ENCODE measurements at regions not wholly inside any gene's neighbourhood (a gene's known extent, or its start where the extent isn't known, plus 50 kb on each side); places are given as distances from the start of the nearest gene placed in this dataset.

GRCh38 chr9:108775901-108776306, 79.9 kb downstream of the ACTL7B start:
- in situ Hi-C loops (cut with HindIII; ENCODE audit: extremely low pct_ligation_motif_present, low pct_unique_long_range_greater_than_20kb): no loop called here
- H2AFZ ChIP-seq (ENCODE audit: low read length): no peak overlapping the region
- CTCF ChIA-PET (ENCODE audit: low intra/inter-chr PET ratio, low total read pairs): no interaction called here
- intact Hi-C loops (cut with micrococcal nuclease; ENCODE audit: unreplicated experiment): loop anchor here (1.0 to 10.0 kb wide), 4 partner anchors 32 to 329 kb away; partner anchors contain the start of genes ABITRAM, ACTL7A and ELP1
- no peaks in the 10 kb centered on the region for H3K27me3 ChIP-seq (ENCODE audit: control insufficient read depth in 1 of 2, insufficient read depth in 2 of 2, low read length in 2 of 2)
- H3K27ac ChIP-seq (ENCODE audit: extremely low read length, insufficient read depth, low read length): peak overlapping the region; percentile 84
- peak overlapping the region in 2 of 3 experiments; percentile 21 to 34; a peak in 2 of 6 replicates for H3K4me3 ChIP-seq (replicated peaks in 1 of 3; ENCODE audit: insufficient read depth in 1 of 3, low read depth in 2 of 3, low read length in 3 of 3)
- H3K36me3 ChIP-seq (replicated peaks in 1 of 2; ENCODE audit: control insufficient read depth in 1 of 2, insufficient read depth in 2 of 2, low read length in 2 of 2): no peaks in the 10 kb centered on the region
- no TSS peak for BruUV-seq (replicated peaks)
- ATAC-seq: peak; percentile 96
- peak overlapping the region; percentile 61 for H3K9ac ChIP-seq (ENCODE audit: insufficient read depth, low read depth, low read length)
- DNase-seq (ENCODE audit: low spot score): peak; percentile 97
- no peaks in the 10 kb centered on the region for H3K9me3 ChIP-seq (ENCODE audit: low read length)
- POLR2A ChIA-PET: interaction anchor here (0.5 to 1.6 kb wide), 5 partner anchors 9 to 110 kb away, joined by 3 to 8 read pairs (median 5); no protein-coding TSS in a partner anchor
- H3K79me2 ChIP-seq (ENCODE audit: insufficient read depth, low read length): no peaks in the 10 kb centered on the region
- peak overlapping the region; percentile 73 for H3K4me2 ChIP-seq (ENCODE audit: low read depth, low read length)
- H4K20me1 ChIP-seq (ENCODE audit: insufficient read depth, low read length): no peaks in the 10 kb centered on the region
- peaks cover 70% of the 10 kb centered on the region for H3K4me1 ChIP-seq (ENCODE audit: insufficient read depth, low read length)
- peak; percentile 98 for FAIRE-seq
- TF ChIP-seq ELF3 (CRISPR knock-in tag; IDR thresholded peaks at IDR 0.05) (0 out of 2 replicates have a peak, but pooled peaks have one; percentile 26), NR2F6 (IDR thresholded peaks at IDR 0.05) (no peak), NR2F6 (CRISPR knock-in tag; IDR thresholded peaks at IDR 0.05) (peak; percentile 38; the same call in 1 of the 2 replicates), XRCC5 (optimal IDR thresholded peaks at IDR 0.05; ENCODE audit: low read length) (peak; percentile 69), ZBTB43 (CRISPR knock-in tag; conservative IDR thresholded peaks at IDR 0.05) (no peak), ZBTB14 (CRISPR knock-in tag; IDR thresholded peaks at IDR 0.05) (no peak), TARDBP (CRISPR knock-in tag; IDR thresholded peaks at IDR 0.05) (0 out of 2 replicates have a peak, but pooled peaks have one; percentile 55), LCORL (IDR thresholded peaks at IDR 0.05) (no peak), LCORL (CRISPR knock-in tag; IDR thresholded peaks at IDR 0.05) (peak; percentile 78; the same call in 1 of the 2 replicates), GFI1 (CRISPR knock-in tag; IDR thresholded peaks at IDR 0.05; ENCODE audit: borderline replicate concordance) (peak; percentile 66; the same call in 1 of the 2 replicates)
- TF ChIP-seq, protein P1, sequence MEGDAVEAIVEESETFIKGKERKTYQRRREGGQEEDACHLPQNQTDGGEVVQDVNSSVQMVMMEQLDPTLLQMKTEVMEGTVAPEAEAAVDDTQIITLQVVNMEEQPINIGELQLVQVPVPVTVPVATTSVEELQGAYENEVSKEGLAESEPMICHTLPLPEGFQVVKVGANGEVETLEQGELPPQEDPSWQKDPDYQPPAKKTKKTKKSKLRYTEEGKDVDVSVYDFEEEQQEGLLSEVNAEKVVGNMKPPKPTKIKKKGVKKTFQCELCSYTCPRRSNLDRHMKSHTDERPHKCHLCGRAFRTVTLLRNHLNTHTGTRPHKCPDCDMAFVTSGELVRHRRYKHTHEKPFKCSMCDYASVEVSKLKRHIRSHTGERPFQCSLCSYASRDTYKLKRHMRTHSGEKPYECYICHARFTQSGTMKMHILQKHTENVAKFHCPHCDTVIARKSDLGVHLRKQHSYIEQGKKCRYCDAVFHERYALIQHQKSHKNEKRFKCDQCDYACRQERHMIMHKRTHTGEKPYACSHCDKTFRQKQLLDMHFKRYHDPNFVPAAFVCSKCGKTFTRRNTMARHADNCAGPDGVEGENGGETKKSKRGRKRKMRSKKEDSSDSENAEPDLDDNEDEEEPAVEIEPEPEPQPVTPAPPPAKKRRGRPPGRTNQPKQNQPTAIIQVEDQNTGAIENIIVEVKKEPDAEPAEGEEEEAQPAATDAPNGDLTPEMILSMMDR (CRISPR knock-in tag; IDR thresholded peaks at IDR 0.05): no peak
- TF ChIP-seq, protein P2, sequence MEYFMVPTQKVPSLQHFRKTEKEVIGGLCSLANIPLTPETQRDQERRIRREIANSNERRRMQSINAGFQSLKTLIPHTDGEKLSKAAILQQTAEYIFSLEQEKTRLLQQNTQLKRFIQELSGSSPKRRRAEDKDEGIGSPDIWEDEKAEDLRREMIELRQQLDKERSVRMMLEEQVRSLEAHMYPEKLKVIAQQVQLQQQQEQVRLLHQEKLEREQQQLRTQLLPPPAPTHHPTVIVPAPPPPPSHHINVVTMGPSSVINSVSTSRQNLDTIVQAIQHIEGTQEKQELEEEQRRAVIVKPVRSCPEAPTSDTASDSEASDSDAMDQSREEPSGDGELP (IDR thresholded peaks at IDR 0.05; ENCODE audit: borderline replicate concordance, low read depth): peak; percentile 84
- TF ChIP-seq, protein P3, sequence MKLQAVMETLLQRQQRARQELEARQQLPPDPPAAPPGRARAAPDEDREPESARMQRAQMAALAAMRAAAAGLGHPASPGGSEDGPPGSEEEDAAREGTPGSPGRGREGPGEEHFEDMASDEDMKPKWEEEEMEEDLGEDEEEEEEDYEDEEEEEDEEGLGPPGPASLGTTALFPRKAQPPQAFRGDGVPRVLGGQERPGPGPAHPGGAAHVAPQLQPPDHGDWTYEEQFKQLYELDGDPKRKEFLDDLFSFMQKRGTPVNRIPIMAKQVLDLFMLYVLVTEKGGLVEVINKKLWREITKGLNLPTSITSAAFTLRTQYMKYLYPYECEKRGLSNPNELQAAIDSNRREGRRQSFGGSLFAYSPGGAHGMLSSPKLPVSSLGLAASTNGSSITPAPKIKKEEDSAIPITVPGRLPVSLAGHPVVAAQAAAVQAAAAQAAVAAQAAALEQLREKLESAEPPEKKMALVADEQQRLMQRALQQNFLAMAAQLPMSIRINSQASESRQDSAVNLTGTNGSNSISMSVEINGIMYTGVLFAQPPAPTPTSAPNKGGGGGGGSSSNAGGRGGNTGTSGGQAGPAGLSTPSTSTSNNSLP (IDR thresholded peaks at IDR 0.05; ENCODE audit: low read depth, low read length): peak; percentile 61; the same call in 1 of the 2 replicates
- TF ChIP-seq, protein P4, sequence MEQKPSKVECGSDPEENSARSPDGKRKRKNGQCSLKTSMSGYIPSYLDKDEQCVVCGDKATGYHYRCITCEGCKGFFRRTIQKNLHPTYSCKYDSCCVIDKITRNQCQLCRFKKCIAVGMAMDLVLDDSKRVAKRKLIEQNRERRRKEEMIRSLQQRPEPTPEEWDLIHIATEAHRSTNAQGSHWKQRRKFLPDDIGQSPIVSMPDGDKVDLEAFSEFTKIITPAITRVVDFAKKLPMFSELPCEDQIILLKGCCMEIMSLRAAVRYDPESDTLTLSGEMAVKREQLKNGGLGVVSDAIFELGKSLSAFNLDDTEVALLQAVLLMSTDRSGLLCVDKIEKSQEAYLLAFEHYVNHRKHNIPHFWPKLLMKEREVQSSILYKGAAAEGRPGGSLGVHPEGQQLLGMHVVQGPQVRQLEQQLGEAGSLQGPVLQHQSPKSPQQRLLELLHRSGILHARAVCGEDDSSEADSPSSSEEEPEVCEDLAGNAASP (CRISPR knock-in tag; IDR thresholded peaks at IDR 0.05; ENCODE audit: borderline replicate concordance): peak; percentile 97
- TF ChIP-seq, protein P5, sequence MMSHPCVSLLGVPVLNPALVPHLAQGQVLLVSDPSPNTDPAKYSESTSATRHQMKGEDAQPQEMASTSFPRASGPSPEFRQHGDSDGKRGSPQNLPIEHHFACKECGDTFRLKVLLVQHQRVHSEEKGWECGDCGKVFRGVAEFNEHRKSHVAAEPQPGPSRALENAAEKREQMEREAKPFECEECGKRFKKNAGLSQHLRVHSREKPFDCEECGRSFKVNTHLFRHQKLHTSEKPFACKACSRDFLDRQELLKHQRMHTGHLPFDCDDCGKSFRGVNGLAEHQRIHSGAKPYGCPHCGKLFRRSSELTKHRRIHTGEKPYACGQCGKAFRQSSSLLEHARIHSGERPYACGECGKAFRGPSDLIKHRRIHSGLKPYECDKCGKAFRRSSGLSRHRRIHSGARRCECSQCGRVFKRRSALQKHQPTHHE (CRISPR knock-in tag; IDR thresholded peaks at IDR 0.05; ENCODE audit: borderline replicate concordance): no peak

All from HepG2 (cell line).